GM10248 (cell line): ENCODE measurements at regions not wholly inside any gene's neighbourhood (a gene's known extent, or its start where the extent isn't known, plus 50 kb on each side); places are given as distances from the start of the nearest gene placed in this dataset.

Experiments used
- CTCF ChIA-PET: fragments of 300-600 bp; sonication (Branson Sonifier 250); formaldehyde crosslinking; extraction: SDS; loops from one replicate; lab custom pipeline; 2021; ENCODE audit warnings: antibody characterized with exemption; lab: Yijun Ruan, JAX
- POLR2A ChIA-PET: fragments of 350-650 bp; sonication (Branson Sonifier 250); formaldehyde crosslinking; extraction: SDS; loops from one replicate; lab custom pipeline; 2020; ENCODE audit warnings: antibody characterized with exemption; lab: Yijun Ruan, JAX
- DNase-seq: peaks from one replicate; pipeline ENCODE4 v3.0.0; 2012; ENCODE audit errors: extremely low spot score
- TF ChIP-seq, protein P1 (sequence below): IDR thresholded peaks from 2 replicates; pipeline ENCODE4 v1.5.1; 2012; ENCODE audit warnings: mild to moderate bottlenecking, low read depth; ENCODE audit errors: extremely low read depth, missing control alignments, control extremely low read depth

DNA sequence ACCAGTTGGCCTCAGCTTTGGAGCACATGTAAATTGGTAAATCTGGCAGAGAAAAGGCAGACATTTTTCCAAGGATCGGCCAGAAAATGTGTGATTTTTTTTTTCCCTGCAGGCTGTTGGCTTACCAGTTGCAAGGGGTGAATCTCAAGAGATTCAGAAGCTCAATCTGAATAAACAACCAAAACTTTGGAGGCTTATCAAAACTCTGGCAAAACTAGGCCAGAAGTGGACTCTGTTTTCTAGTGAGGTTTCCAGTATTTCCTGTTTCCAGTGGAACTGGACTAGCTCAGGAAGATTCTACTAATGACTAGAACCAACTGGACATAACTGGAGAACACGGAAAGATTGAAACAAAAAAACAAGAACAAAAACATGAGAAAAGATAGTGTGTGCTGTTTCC, 191.3 kb downstream of the SMIM20 start:
- POLR2A ChIA-PET: no interaction called here
- no peak for DNase-seq
- TF ChIP-seq, protein P1, sequence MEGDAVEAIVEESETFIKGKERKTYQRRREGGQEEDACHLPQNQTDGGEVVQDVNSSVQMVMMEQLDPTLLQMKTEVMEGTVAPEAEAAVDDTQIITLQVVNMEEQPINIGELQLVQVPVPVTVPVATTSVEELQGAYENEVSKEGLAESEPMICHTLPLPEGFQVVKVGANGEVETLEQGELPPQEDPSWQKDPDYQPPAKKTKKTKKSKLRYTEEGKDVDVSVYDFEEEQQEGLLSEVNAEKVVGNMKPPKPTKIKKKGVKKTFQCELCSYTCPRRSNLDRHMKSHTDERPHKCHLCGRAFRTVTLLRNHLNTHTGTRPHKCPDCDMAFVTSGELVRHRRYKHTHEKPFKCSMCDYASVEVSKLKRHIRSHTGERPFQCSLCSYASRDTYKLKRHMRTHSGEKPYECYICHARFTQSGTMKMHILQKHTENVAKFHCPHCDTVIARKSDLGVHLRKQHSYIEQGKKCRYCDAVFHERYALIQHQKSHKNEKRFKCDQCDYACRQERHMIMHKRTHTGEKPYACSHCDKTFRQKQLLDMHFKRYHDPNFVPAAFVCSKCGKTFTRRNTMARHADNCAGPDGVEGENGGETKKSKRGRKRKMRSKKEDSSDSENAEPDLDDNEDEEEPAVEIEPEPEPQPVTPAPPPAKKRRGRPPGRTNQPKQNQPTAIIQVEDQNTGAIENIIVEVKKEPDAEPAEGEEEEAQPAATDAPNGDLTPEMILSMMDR: no peak
- CTCF ChIA-PET: interaction anchor here (0.5 to 4.9 kb wide), 8 partner anchors 13 to 179 kb away, joined by 3 to 26 read pairs (median 8); no protein-coding TSS in a partner anchor

DNA sequence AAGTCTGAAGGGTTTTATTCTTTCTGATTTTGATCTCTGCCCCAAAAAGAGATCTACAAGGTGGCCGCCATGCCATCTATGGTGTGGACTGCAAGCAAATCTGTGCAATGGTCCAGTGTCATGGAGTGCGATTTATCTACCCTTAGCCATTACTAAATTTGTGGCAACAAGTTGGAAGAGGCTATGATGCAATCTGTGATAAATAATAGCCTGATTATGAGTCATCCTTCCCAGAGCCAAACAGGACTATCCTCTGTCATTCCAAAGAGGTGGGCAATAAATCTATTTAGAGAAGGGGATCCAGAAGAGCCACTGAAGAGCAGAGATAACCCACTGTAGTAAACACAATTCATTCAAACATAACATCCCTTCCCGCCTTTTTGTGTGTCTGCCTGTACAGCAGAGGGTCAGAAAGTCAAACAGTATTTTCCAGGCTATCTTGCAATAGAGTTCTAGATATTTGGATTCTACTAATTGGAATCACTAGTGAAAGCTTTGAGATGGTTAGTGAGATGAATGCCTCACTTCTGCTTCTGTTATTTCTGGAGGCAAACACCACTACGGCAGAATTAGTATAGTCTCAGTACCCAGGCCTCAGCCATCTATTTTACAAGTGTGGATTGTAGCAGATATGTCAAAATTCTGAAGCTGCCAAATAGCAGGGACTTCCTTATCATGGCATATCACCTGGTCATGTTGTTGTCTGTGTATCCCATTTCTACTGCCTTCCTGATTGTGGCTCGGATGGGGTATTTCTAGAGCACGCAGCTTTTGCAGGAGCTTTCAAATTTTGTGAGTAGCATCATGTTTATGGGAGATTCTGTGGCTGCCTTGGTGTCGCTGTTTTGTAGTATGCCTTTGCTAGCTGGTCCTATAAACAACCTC, 192.0 kb downstream of the SMIM20 start:
- TF ChIP-seq, protein P1: no peak
- CTCF ChIA-PET: interaction anchor here (0.5 to 4.9 kb wide), 8 partner anchors 11 to 179 kb away, joined by 3 to 26 read pairs (median 4); no protein-coding TSS in a partner anchor
- no peak for DNase-seq
- POLR2A ChIA-PET: no interaction called here

DNA sequence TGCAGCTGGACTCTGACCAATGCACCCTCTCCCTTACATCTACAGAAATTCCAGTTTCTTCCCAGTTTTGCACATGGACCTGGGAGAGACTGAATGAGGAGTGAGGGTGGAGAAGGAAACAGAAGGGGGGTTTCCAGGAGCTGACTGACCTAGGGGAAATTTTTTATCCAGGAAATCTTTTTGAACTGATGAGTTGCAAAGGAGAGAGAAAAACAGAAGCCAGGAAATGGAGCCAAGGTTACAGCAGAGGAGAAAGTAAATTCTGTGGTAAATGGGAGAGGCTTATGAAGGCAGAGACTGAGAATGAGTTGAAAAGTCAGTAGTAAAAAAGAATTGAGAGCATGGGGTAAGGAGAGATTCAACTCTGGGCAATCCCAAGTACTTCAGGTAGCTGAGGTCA, 192.8 kb downstream of the SMIM20 start:
- CTCF ChIA-PET: interaction anchor here (1.2 to 4.9 kb wide), 7 partner anchors 12 to 76 kb away, joined by 3 to 26 read pairs (median 5); no protein-coding TSS in a partner anchor
- no peak for DNase-seq
- POLR2A ChIA-PET: no interaction called here

DNA sequence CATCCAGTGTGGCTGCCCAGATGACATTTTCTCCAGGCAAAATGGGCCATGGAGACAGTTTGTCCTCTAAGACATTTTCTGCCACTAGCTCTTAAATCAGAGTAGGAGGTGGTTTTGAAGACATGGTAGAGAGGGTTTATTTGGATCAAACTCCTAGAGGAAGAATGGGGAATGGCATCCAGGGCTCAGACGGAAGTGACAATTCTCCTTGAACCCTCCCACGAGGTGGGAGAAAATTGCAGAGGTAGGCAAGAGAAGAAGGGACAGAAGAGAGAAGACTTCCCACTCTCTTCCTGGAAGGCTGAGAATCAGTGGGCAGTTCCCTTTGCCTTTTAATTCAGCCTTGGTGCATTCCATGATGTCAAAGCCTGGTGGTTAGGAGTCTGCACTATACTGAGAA, 194.0 kb downstream of the SMIM20 start:
- CTCF ChIA-PET: interaction anchor here (0.7 to 4.5 kb wide), 5 partner anchors 8 to 16 kb away, joined by 3 to 23 read pairs (median 3); no protein-coding TSS in a partner anchor
- no peak for DNase-seq
- TF ChIP-seq, protein P1: no peak
- POLR2A ChIA-PET: no interaction called here

More for the DNA sequence above, 192.8 kb downstream of the SMIM20 start:
- TF ChIP-seq, protein P1: no peak

DNA sequence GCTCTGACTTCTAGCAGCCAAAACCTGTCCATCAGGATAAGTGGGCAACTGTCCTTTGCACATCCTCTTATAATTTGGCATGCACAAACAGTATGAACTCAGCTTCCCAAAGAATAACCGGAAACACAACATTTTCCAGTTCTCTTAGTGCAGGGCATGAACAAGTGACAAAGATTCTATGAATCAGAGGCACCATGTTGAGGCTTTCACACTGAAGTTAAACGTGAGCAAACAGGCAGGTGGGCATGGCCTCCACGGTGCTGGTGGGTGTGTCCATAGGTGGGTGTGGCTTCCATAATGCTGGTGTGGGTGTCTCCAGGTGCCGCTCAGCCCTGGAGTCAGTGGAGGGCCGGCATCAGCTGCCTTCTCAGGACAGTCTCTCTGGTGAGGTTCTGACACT, 196.5 kb downstream of the SMIM20 start:
- CTCF ChIA-PET: interaction anchor here (1.1 to 1.7 kb wide), 7 partner anchors 9 to 42 kb away, joined by 3 to 5 read pairs (median 4); no protein-coding TSS in a partner anchor
- no peak for DNase-seq
- POLR2A ChIA-PET: no interaction called here
- TF ChIP-seq, protein P1: no peak

DNA sequence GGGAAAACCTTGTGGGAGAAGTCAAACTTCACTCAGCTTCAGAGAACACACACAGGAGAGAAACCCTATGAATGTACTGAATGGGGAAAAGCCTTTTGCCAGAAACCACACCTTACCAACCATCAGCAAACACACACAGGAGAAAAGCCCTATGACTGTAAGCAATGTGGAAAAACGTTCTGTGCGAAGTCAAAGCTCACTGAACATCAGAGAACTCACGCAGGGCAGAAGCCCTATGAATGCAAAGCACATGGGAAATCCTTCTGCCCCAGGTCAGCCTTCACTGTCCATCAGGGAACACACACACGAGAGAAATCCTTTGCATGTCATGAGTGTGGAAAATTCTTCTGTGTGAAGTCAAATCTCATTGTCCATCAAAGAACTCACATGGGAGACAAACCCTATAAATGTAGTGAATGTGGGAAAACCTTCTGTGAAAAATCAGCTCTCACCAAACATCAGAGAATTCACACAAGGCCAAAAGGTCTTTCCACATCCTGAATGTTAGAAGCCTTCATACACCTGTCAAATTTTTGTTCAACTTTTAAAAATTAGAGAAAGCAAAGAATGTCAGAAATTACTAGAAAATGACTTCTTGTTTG, 199.4 kb downstream of the SMIM20 start:
- CTCF ChIA-PET: interaction anchor here (1.4 to 1.9 kb wide), 2 partner anchors 15 to 25 kb away, joined by 3 to 4 read pairs; no protein-coding TSS in a partner anchor

More for the DNA sequence above, 199.4 kb downstream of the SMIM20 start:
- no peak for DNase-seq
- TF ChIP-seq, protein P1: no peak
- POLR2A ChIA-PET: no interaction called here
